ENCODE measurements at regions not wholly inside any gene's neighbourhood (a gene's known extent, or its start where the extent isn't known, plus 50 kb on each side); places are given as distances from the start of the nearest gene placed in this dataset.
"Not testable (repeated sequence)": the region's sequence is repeated elsewhere in the genome, so short reads cannot be mapped to it uniquely, and the experiment has no call there.

- TF ChIP-seq POLR2A (IDR thresholded peaks at IDR 0.05): no peak
- TF ChIP-seq EP300 (IDR thresholded peaks at IDR 0.05): no peak
- no peak for DNase-seq
- Histone ChIP-seq H3K4me3 (no peak overlapping the region), H3K9me3 (peaks cover 0 to 8% (median 5%) of the 10 kb centered on the region in 4 donors), H3K4me1 (no peaks in the 10 kb centered on the region), H3K36me3 (no peaks in the 10 kb centered on the region), H3K27ac (no peak overlapping the region), H3K27me3 (no peaks in the 10 kb centered on the region)
- WGBS, 2 donors: 91 to 93% methylated on average over 1 of the region's 1 CpG
- intact Hi-C loops (cut with DNase I): no loop called here
These were observed 129.2 kb upstream of the IRX1 start for GRCh38 chr5:3466392-3466791.

- WGBS, 2 donors: 79 to 84% methylated on average over 2 of the region's 2 CpGs
- Histone ChIP-seq H3K9me3 (no peaks in the 10 kb centered on the region), H3K4me3 (no peak overlapping the region), H3K36me3 (no peaks in the 10 kb centered on the region), H3K4me1 (no peaks in the 10 kb centered on the region), H3K27ac (no peak overlapping the region), H3K27me3 (no peaks in the 10 kb centered on the region)
- intact Hi-C loops (cut with DNase I): no loop called here
- TF ChIP-seq EP300 (IDR thresholded peaks at IDR 0.05): no peak
- no peak for TF ChIP-seq POLR2AphosphoS5 (IDR thresholded peaks at IDR 0.05)
- no peak for TF ChIP-seq POLR2A (IDR thresholded peaks at IDR 0.05)
- TF ChIP-seq, protein P1, sequence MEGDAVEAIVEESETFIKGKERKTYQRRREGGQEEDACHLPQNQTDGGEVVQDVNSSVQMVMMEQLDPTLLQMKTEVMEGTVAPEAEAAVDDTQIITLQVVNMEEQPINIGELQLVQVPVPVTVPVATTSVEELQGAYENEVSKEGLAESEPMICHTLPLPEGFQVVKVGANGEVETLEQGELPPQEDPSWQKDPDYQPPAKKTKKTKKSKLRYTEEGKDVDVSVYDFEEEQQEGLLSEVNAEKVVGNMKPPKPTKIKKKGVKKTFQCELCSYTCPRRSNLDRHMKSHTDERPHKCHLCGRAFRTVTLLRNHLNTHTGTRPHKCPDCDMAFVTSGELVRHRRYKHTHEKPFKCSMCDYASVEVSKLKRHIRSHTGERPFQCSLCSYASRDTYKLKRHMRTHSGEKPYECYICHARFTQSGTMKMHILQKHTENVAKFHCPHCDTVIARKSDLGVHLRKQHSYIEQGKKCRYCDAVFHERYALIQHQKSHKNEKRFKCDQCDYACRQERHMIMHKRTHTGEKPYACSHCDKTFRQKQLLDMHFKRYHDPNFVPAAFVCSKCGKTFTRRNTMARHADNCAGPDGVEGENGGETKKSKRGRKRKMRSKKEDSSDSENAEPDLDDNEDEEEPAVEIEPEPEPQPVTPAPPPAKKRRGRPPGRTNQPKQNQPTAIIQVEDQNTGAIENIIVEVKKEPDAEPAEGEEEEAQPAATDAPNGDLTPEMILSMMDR (IDR thresholded peaks at IDR 0.05): no peak
- no peak for DNase-seq
These were observed 135.2 kb upstream of the IRX1 start for GRCh38 chr5:3460416-3460815.

GRCh38 chr5:3456121-3456681 is 139.4 kb upstream of the IRX1 start:
- no peaks in the 10 kb centered on the region for H3K4me1 ChIP-seq
- no peaks in the 10 kb centered on the region for H3K27me3 ChIP-seq
- H3K9me3 ChIP-seq: no peaks in the 10 kb centered on the region
- intact Hi-C loops (cut with DNase I): no loop called here
- no peak for DNase-seq
- no peaks in the 10 kb centered on the region for H3K36me3 ChIP-seq
- TF ChIP-seq, protein P1 (IDR thresholded peaks at IDR 0.05): no peak
- TF ChIP-seq POLR2A (IDR thresholded peaks at IDR 0.05) (no peak), EP300 (IDR thresholded peaks at IDR 0.05) (no peak), POLR2AphosphoS5 (IDR thresholded peaks at IDR 0.05) (no peak)
- H3K27ac ChIP-seq: no peak overlapping the region
- H3K4me3 ChIP-seq: no peak overlapping the region
- WGBS, 2 donors: 72 to 76% methylated on average over 14 of the region's 14 CpGs

GRCh38 chr5:3454028-3454427 is 141.6 kb upstream of the IRX1 start:
- H3K9me3 ChIP-seq; H3K4me1 ChIP-seq; DNase-seq; H3K27me3 ChIP-seq; H3K36me3 ChIP-seq; H3K4me3 ChIP-seq; H3K27ac ChIP-seq; intact Hi-C loops (cut with DNase I): not testable (repeated sequence)
- WGBS, 2 donors: 95 to 96% methylated on average over 27 of the region's 27 CpGs

GRCh38 chr5:3452622-3453021 is 143.0 kb upstream of the IRX1 start:
- no peak overlapping the region for H3K27ac ChIP-seq
- no peak overlapping the region for H3K4me3 ChIP-seq
- no peaks in the 10 kb centered on the region for H3K9me3 ChIP-seq
- no peak for TF ChIP-seq POLR2AphosphoS5 (IDR thresholded peaks at IDR 0.05)
- no peak for TF ChIP-seq EP300 (IDR thresholded peaks at IDR 0.05)
- no peak for TF ChIP-seq POLR2A (IDR thresholded peaks at IDR 0.05)
- 83 to 86% methylated on average over 7 of the region's 7 CpGs for WGBS, 2 donors
- no peaks in the 10 kb centered on the region for H3K4me1 ChIP-seq
- H3K36me3 ChIP-seq: no peaks in the 10 kb centered on the region
- intact Hi-C loops (cut with DNase I): no loop called here
- no peaks in the 10 kb centered on the region for H3K27me3 ChIP-seq
- no peak for DNase-seq

DNA sequence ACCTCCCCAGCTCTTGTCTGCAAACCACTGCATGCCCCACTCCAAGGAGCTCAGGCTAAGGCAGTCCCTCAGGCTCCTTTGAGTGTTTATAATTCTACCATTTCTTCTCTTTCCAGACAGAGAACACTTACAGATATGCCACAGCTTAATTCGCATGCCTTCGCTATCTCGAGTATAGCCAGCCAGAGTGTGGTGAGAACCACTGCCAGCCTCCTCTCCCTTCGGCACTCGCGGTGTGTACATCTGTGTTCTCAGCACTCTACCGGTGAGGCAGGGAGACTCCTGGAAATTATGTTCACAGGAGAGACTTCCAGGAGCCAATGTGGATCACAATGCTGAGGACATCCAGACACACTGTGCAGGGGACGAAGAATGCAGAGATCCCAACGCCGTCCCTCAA is 143.7 kb upstream of the IRX1 start:
- WGBS, 2 donors: 94 to 95% methylated on average over 10 of the region's 10 CpGs
- TF ChIP-seq EP300 (IDR thresholded peaks at IDR 0.05) (no peak), POLR2AphosphoS5 (IDR thresholded peaks at IDR 0.05) (no peak), POLR2A (IDR thresholded peaks at IDR 0.05) (no peak)
- TF ChIP-seq, protein P1 (IDR thresholded peaks at IDR 0.05): no peak
- intact Hi-C loops (cut with DNase I): no loop called here
- Histone ChIP-seq H3K9me3 (no peaks in the 10 kb centered on the region), H3K4me3 (no peak overlapping the region), H3K27ac (no peak overlapping the region), H3K36me3 (no peaks in the 10 kb centered on the region), H3K4me1 (no peaks in the 10 kb centered on the region), H3K27me3 (no peaks in the 10 kb centered on the region)
- DNase-seq: no peak

Measured in sigmoid colon (tissue), 6 donors.